ENCODE measurements at regions not wholly inside any gene's neighbourhood (a gene's known extent, or its start where the extent isn't known, plus 50 kb on each side); places are given as distances from the start of the nearest gene placed in this dataset.

GRCh38 chr4:138736362-138736761 lies 279.2 kb upstream of the NOCT start:
- no peak for TF ChIP-seq CTCF (IDR thresholded peaks at IDR 0.05; ENCODE audit: control insufficient read depth, insufficient read depth, low read depth, low read length, missing control alignments)
- DNase-seq (ENCODE audit: low read depth): no peak
- H3K4me3 ChIP-seq (ENCODE audit: control insufficient read depth, low read depth, low read length): no peak overlapping the region

GRCh38 chr4:138734746-138735145 lies 280.8 kb upstream of the NOCT start:
- H3K4me3 ChIP-seq (ENCODE audit: control insufficient read depth, low read depth, low read length): no peak overlapping the region
- TF ChIP-seq CTCF (IDR thresholded peaks at IDR 0.05; ENCODE audit: control insufficient read depth, insufficient read depth, low read depth, low read length, missing control alignments): no peak
- DNase-seq (ENCODE audit: low read depth): no peak

GRCh38 chr4:138728566-138728965 lies 287.0 kb upstream of the NOCT start:
- no peak for TF ChIP-seq CTCF (IDR thresholded peaks at IDR 0.05; ENCODE audit: control insufficient read depth, insufficient read depth, low read depth, low read length, missing control alignments)
- H3K4me3 ChIP-seq (ENCODE audit: control insufficient read depth, low read depth, low read length): no peak overlapping the region
- DNase-seq (ENCODE audit: low read depth): no peak

- TF ChIP-seq CTCF (IDR thresholded peaks at IDR 0.05; ENCODE audit: control insufficient read depth, insufficient read depth, low read depth, low read length, missing control alignments): no peak
- DNase-seq (ENCODE audit: low read depth): no peak
Measured at GRCh38 chr4:138727731-138728130, 287.9 kb upstream of the NOCT start.

GRCh38 chr4:138724530-138724929 lies 291.1 kb upstream of the NOCT start:
- H3K4me3 ChIP-seq (ENCODE audit: control insufficient read depth, low read depth, low read length): no peak overlapping the region

More at GRCh38 chr4:138727731-138728130, 287.9 kb upstream of the NOCT start:
- no peak overlapping the region for H3K4me3 ChIP-seq (ENCODE audit: control insufficient read depth, low read depth, low read length)

GRCh38 chr4:138716559-138717335 lies 298.8 kb upstream of the NOCT start:
- no peak for DNase-seq (ENCODE audit: low read depth)
- no peak overlapping the region for H3K4me3 ChIP-seq (ENCODE audit: control insufficient read depth, low read depth, low read length)
- TF ChIP-seq CTCF (IDR thresholded peaks at IDR 0.05; ENCODE audit: control insufficient read depth, insufficient read depth, low read depth, low read length, missing control alignments): no peak

More at GRCh38 chr4:138724530-138724929, 291.1 kb upstream of the NOCT start:
- no peak for DNase-seq (ENCODE audit: low read depth)
- no peak for TF ChIP-seq CTCF (IDR thresholded peaks at IDR 0.05; ENCODE audit: control insufficient read depth, insufficient read depth, low read depth, low read length, missing control alignments)

All from AG09309 (cell line).